Breast epithelium (tissue), 4 donors: ENCODE measurements at regions not wholly inside any gene's neighbourhood (a gene's known extent, or its start where the extent isn't known, plus 50 kb on each side); places are given as distances from the start of the nearest gene placed in this dataset.

Source experiments
- DNase-seq, 2 donors: peaks; one replicate each; pipeline ENCODE4 v3.0.0-alpha.2; 2019; ENCODE audit warnings: low spot score in 2 of 2
- H3K27ac ChIP-seq, 2 donors: fragments of 200-600 bp; sonication (generic) in 1 of 2; one replicate each; pipeline ENCODE4 v1.5.1; 2016 to 2019; ENCODE audit warnings: mild to moderate bottlenecking in 1 of 2
- H3K27me3 ChIP-seq, 2 donors: fragments of 200-600 bp; sonication (generic) in 1 of 2; one replicate each; pipeline versions ENCODE4 v1.5.1 to v1.6.0; 2017 to 2019; ENCODE audit warnings: control low read depth in 1 of 2, mild to moderate bottlenecking in 1 of 2
- H3K36me3 ChIP-seq: fragments of 200-600 bp; one replicate; pipeline ENCODE4 v1.5.1; 2019
- H3K4me1 ChIP-seq, 2 donors: fragments of 200-600 bp; sonication (generic); one replicate each; pipeline ENCODE4 v1.5.1; 2016 to 2019; ENCODE audit warnings: control low read depth in 1 of 2
- H3K4me3 ChIP-seq, 3 donors: fragments of 200-600 bp; sonication (generic); 1 replicate in 2 of 3; 2 replicates in 1 of 3; pipeline ENCODE4 v1.5.1; 2016 to 2019; ENCODE audit warnings: mild to moderate bottlenecking in 3 of 3, moderate library complexity in 2 of 3
- H3K9me3 ChIP-seq, 2 donors: fragments of 200-600 bp; sonication (generic) in 1 of 2; one replicate each; pipeline ENCODE4 v1.5.1; 2016 to 2019; ENCODE audit warnings: control low read depth in 1 of 2
- CTCF ChIP-seq, 3 donors: fragments of 450-650 bp; IDR thresholded peaks; one replicate each; pipeline ENCODE4 v1.5.1; 2016 to 2017; ENCODE audit warnings: antibody characterized with exemption in 3 of 3, mild to moderate bottlenecking in 3 of 3, moderate library complexity in 3 of 3
- POLR2A ChIP-seq: fragments of 450-650 bp; IDR thresholded peaks from one replicate; pipeline ENCODE4 v1.6.1; 2016; ENCODE audit warnings: antibody characterized with exemption, mild to moderate bottlenecking, moderate library complexity
- POLR2AphosphoS5 ChIP-seq, 3 donors: sonication (generic); formaldehyde crosslinking; IDR thresholded peaks; one replicate each; pipeline ENCODE4 v1.6.1; 2017; ENCODE audit warnings: antibody characterized with exemption in 3 of 3
- intact Hi-C: fragments of 100-400 bp; cut with DNase I; formaldehyde crosslinking; loops from one replicate; pipeline ENCODE4 v1.15.1; 2023; ENCODE audit warnings: low total_unique reads

- no peak for DNase-seq
- intact Hi-C loops = no loop called here
- no peaks in the 10 kb centered on the region for H3K4me1 ChIP-seq
- TF ChIP-seq CTCF (IDR thresholded peaks at IDR 0.05) (no peak), POLR2AphosphoS5 (IDR thresholded peaks at IDR 0.05) (no peak), POLR2A (no peak)
- H3K9me3 ChIP-seq = no peaks in the 10 kb centered on the region
- H3K4me3 ChIP-seq = no peak overlapping the region
- no peaks in the 10 kb centered on the region for H3K27me3 ChIP-seq
- no peak overlapping the region for H3K27ac ChIP-seq
- no peaks in the 10 kb centered on the region for H3K36me3 ChIP-seq
Observed at GRCh38 chr4:41435510-41435909, 102.4 kb upstream of the LIMCH1 start.

- no peak overlapping the region for H3K4me3 ChIP-seq
- H3K4me1 ChIP-seq = no peaks in the 10 kb centered on the region
- DNase-seq = no peak
- intact Hi-C loops = no loop called here
- TF ChIP-seq POLR2A (no peak), CTCF (IDR thresholded peaks at IDR 0.05) (no peak), POLR2AphosphoS5 (IDR thresholded peaks at IDR 0.05) (no peak)
- no peaks in the 10 kb centered on the region for H3K36me3 ChIP-seq
- H3K9me3 ChIP-seq = no peaks in the 10 kb centered on the region
- H3K27ac ChIP-seq = no peak overlapping the region
- H3K27me3 ChIP-seq = no peaks in the 10 kb centered on the region
Observed at GRCh38 chr4:41436419-41436818, 101.5 kb upstream of the LIMCH1 start.

- Histone ChIP-seq H3K27me3 (no peaks in the 10 kb centered on the region), H3K36me3 (no peaks in the 10 kb centered on the region), H3K27ac (no peak overlapping the region), H3K9me3 (no peaks in the 10 kb centered on the region), H3K4me1 (no peaks in the 10 kb centered on the region), H3K4me3 (no peak overlapping the region)
- TF ChIP-seq CTCF (IDR thresholded peaks at IDR 0.05) (no peak), POLR2A (no peak), POLR2AphosphoS5 (IDR thresholded peaks at IDR 0.05) (no peak)
- intact Hi-C loops = no loop called here
- DNase-seq = no peak
Observed at GRCh38 chr4:41437111-41437536, 100.8 kb upstream of the LIMCH1 start.

GRCh38 chr4:41438931-41439297 is 99.0 kb upstream of the LIMCH1 start:
- TF ChIP-seq POLR2A = no peak
- Histone ChIP-seq H3K27me3 (no peaks in the 10 kb centered on the region), H3K4me1 (no peaks in the 10 kb centered on the region), H3K4me3 (no peak overlapping the region), H3K27ac (no peak overlapping the region), H3K9me3 (no peaks in the 10 kb centered on the region), H3K36me3 (no peaks in the 10 kb centered on the region)
- intact Hi-C loops = no loop called here
- DNase-seq = no peak

GRCh38 chr4:41442810-41443209 is 95.1 kb upstream of the LIMCH1 start:
- TF ChIP-seq POLR2A (no peak), POLR2AphosphoS5 (IDR thresholded peaks at IDR 0.05) (no peak), CTCF (IDR thresholded peaks at IDR 0.05) (no peak)
- intact Hi-C loops = no loop called here
- Histone ChIP-seq H3K36me3 (no peaks in the 10 kb centered on the region), H3K9me3 (no peaks in the 10 kb centered on the region), H3K27me3 (no peaks in the 10 kb centered on the region), H3K27ac (no peak overlapping the region), H3K4me1 (no peaks in the 10 kb centered on the region), H3K4me3 (no peak overlapping the region)
- no peak for DNase-seq

- H3K27me3 ChIP-seq = no peaks in the 10 kb centered on the region
- no peak overlapping the region for H3K27ac ChIP-seq
- H3K36me3 ChIP-seq = no peaks in the 10 kb centered on the region
- DNase-seq = no peak
- H3K4me3 ChIP-seq = no peak overlapping the region
- H3K9me3 ChIP-seq = no peaks in the 10 kb centered on the region
- no peaks in the 10 kb centered on the region for H3K4me1 ChIP-seq
- intact Hi-C loops = no loop called here
- no peak for TF ChIP-seq POLR2A
- TF ChIP-seq POLR2AphosphoS5 (IDR thresholded peaks at IDR 0.05) = no peak
- TF ChIP-seq CTCF (IDR thresholded peaks at IDR 0.05) = no peak
Observed at GRCh38 chr4:41443340-41444079, 94.4 kb upstream of the LIMCH1 start.
